ENCODE measurements at regions not wholly inside any gene's neighbourhood (a gene's known extent, or its start where the extent isn't known, plus 50 kb on each side); places are given as distances from the start of the nearest gene placed in this dataset.
"Not testable (repeated sequence)": the region's sequence is repeated elsewhere in the genome, so short reads cannot be mapped to it uniquely, and the experiment has no call there.

DNA sequence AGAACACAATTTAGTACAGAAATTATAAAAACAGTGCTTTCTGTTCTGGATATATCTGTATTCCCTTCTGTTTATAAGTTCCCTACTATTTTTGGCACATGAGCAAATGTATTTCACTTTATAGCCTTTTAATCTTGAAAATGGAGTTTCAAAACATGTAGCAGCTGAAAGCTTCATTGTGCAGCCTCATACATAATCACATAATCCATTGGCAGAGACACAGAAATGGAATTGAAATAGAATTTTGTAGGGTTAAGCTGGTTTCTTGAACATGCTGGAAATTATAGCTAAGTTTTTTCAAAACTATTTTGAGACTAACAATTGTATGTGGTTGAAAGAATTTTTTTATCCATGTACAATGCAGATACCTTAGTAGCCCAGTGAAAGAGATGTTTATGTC, 614.3 kb upstream of the MDGA2 start:
- TF ChIP-seq, protein P1, sequence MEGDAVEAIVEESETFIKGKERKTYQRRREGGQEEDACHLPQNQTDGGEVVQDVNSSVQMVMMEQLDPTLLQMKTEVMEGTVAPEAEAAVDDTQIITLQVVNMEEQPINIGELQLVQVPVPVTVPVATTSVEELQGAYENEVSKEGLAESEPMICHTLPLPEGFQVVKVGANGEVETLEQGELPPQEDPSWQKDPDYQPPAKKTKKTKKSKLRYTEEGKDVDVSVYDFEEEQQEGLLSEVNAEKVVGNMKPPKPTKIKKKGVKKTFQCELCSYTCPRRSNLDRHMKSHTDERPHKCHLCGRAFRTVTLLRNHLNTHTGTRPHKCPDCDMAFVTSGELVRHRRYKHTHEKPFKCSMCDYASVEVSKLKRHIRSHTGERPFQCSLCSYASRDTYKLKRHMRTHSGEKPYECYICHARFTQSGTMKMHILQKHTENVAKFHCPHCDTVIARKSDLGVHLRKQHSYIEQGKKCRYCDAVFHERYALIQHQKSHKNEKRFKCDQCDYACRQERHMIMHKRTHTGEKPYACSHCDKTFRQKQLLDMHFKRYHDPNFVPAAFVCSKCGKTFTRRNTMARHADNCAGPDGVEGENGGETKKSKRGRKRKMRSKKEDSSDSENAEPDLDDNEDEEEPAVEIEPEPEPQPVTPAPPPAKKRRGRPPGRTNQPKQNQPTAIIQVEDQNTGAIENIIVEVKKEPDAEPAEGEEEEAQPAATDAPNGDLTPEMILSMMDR (IDR thresholded peaks at IDR 0.05; ENCODE audit: low read depth, low read length), result no peak
- no peak overlapping the region for H3K4me3 ChIP-seq (ENCODE audit: low read depth, low read length)

DNA sequence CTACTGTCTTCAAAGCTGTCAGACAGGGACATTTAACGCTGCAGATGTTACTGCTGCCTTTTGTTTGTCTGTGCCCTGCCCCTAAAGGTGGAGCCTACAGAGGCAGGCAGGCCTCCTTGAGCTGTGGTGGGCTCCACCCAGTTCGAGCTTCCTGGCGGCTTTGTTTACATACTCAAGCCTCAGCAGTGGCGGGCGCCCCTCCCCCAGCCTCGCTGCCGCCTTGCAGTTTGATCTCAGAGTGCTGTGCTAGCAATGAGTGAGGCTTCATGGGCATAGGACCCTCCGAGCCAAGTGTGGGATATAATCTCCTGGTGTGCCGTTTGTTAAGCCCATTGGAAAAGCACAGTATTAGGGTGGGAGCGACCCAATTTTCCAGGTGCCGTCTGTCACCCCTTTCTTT, 609.8 kb upstream of the MDGA2 start:
- H3K4me3 ChIP-seq (ENCODE audit: low read depth, low read length), result not testable (repeated sequence)

DNA sequence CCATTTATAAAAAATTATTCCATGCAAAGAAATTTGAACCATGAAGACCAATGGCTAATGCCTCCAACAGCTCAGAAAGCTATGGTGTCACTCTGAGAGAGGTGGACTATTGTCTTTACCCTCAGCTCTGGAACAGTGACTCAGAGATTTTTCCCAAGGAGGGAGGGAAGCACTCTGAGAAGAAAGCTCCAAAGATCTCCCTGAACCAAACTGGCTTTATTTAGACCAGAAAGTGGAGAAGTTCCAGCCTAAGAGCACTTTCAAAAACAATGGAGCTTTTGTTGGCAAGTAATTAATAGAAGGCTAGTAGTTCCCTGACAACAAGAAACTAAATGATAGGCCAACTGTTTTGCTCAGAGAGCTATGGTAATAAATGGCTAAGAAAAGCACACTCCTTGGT, 599.9 kb upstream of the MDGA2 start:
- H3K4me3 ChIP-seq (ENCODE audit: low read depth, low read length), result no peak overlapping the region
- TF ChIP-seq, protein P1 (IDR thresholded peaks at IDR 0.05; ENCODE audit: low read depth, low read length), result no peak

DNA sequence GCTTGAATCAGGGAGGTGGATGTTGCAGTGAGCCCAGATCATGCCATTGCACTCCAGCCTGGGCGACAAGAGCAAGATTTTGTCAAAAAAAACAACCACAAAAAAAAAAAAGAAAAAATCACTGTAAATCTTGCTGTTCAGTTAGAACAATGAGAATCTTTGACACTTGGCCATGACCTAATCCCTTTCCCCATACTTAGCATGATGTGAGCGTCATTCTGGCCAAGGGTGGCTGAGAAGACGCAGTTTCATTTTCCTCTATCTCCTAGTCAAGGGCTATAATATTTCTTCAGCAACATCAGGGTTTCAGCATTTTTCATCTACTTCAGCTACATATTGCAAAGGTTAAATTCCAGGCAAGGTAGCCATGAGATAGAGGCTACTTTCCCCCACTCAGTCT, 599.4 kb upstream of the MDGA2 start:
- no peak overlapping the region for H3K4me3 ChIP-seq (ENCODE audit: low read depth, low read length)
- TF ChIP-seq, protein P1 (IDR thresholded peaks at IDR 0.05; ENCODE audit: low read depth, low read length), result no peak

DNA sequence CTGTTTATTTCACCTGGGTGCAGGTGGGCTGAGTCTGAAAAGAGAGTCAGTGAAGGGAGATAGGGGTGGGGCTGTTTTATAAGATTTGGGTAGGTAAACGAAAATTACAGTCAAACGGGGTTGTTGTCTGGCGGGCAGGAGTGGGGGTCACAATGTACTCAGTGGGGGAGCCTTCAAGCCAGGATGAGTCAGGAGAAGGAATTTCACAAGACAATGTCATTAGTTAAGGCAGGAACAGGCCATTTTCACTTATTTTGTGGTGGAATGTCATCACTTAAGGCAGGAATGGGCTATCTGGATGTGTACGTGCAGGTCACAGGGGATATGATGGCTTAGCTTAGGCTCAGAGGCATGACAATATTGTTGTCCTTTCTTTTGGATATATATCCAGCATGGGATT, 592.5 kb upstream of the MDGA2 start:
- H3K4me3 ChIP-seq (ENCODE audit: low read depth, low read length), result not testable (repeated sequence)

DNA sequence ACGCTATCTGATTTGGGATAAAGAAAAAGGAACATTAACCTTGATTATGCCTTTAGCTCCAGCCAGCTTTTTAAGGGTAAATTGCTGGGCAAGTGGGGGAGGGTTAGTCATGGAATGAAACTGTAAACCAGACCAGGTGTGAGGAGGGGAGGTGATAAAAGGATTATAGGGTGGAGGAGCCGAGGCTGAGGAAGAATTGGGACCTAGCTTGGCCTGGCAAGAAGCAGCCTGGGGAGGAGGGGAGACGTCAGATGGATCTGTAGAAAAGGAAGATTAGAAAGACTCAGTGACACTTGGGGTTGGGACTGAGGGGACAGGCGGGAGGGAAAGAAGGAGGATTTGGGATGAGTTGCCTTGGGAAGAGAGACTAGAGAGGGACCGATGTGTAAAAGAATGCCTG, 590.8 kb upstream of the MDGA2 start:
- not testable (repeated sequence) for H3K4me3 ChIP-seq (ENCODE audit: low read depth, low read length)

DNA sequence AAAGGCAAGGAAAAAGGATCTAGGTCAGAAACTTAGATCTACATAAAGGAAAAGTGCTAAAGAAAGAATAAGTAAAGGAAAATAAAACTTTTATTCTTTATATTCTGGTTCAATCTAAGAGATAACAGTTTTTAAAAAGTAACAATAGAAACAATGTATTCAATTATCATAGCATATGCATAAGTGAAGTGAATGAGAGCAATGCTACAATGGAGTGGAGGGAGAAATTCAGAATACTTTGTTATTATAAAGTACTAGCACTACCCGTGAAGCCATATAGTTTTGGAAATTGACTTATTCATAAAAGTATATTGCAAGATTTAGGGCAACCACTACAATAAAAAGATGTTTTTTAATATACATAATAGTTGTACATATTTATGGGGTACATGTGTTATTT, 586.0 kb upstream of the MDGA2 start:
- H3K4me3 ChIP-seq (ENCODE audit: low read depth, low read length), result no peak overlapping the region
- TF ChIP-seq, protein P1 (IDR thresholded peaks at IDR 0.05; ENCODE audit: low read depth, low read length), result no peak

DNA sequence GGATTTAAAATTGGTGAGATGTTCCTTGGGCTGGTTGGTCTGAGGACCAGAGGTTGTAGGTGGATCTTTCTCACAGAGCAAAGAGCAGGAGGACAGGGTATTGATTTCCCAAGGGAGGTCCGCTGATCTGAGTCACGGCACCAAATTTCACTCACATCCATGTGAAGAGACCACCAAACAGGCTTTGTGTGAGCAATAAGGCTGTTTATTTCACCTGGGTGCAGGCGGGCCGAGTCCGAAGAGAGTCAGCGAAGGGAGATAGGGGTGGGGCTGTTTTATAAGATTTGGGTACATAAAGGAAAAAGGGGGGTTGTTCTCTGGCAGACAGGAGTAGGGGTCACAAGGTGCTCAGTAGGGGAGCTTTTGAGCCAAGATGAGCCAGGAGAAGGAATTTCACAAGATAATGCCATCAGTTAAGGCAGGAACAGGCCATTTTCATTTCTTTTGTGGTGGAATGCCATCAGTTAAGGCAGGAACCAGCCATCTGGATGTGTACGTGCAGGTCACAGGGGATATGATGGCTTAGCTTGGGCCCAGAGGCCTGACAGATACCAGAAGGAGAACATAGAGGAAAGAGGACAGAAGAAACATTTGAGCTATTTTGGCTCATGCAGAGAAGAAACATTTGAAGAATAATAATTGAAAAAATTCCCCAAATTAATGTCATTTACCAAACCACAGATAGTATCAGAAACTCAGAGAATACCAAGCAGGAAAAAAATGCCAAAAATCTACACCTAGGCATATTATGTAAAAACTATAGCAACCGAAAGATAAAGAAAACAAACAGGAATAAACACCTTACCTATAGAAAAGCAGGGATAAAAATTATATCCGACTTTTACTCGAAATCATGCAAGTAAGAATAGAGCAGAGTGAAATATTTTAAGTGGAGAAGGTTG, 585.2 kb upstream of the MDGA2 start:
- not testable (repeated sequence) for H3K4me3 ChIP-seq (ENCODE audit: low read depth, low read length)

DNA sequence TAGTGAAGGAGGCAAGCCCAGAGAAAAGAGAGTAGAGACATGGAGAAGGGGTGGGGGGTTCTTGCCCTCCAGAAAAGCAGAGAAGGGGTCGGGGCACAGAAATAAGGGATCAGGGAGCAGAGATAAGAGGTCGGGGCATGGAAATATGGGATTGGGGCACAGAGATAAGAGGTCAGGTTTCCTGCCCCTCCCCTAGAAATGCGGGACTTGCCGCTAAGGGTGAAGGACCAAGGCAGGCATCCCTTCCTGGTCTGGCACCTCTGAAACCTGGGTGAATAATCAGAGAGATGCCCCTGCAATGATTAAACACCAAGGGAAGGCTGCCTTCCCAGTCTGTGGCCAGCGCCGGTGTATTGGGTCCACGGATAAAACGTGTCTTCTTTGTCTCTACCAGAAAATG, 584.5 kb upstream of the MDGA2 start:
- H3K4me3 ChIP-seq (ENCODE audit: low read depth, low read length), result not testable (repeated sequence)

DNA sequence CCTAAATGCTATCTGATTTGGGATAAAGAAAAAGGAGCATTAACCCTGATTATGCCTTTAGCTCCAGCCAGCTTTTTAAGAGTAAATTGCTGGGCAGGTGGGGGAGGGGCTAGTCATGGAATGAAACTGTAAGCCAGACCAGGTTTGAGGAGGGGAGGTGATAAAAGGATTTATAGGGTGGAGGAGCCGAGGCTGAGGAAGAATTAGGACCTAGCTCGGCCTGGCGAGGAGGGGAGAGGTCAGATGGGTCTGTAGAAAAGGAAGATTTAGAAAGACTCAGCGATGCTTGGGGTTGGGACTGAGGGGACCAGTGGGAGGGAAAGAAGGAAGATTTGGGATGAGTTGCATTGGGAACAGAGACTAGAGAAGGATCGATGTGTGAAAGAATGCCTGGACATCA, 583.8 kb upstream of the MDGA2 start:
- not testable (repeated sequence) for H3K4me3 ChIP-seq (ENCODE audit: low read depth, low read length)

DNA sequence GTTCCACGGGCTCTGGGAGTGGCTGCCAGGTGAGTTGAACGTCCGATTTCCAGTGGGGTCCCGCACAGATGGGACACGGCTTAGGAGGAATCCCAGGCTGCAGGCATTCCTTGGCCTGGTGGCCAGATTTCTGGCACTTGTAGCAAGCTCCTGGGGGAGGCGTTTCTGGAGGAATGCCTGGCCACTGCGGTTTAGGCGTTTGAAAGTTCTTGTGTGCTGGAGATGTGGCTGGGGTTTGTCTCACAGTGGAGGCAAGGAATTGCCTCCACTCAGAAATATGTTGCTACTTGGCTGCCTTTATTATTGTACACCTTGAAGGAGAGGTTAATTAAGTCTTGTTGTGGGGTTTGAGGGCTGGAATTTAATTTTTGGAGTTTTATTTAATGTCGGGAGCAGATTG, 583.3 kb upstream of the MDGA2 start:
- H3K4me3 ChIP-seq (ENCODE audit: low read depth, low read length), result not testable (repeated sequence)
